ENCODE measurements at regions not wholly inside any gene's neighbourhood (a gene's known extent, or its start where the extent isn't known, plus 50 kb on each side); places are given as distances from the start of the nearest gene placed in this dataset.

DNA sequence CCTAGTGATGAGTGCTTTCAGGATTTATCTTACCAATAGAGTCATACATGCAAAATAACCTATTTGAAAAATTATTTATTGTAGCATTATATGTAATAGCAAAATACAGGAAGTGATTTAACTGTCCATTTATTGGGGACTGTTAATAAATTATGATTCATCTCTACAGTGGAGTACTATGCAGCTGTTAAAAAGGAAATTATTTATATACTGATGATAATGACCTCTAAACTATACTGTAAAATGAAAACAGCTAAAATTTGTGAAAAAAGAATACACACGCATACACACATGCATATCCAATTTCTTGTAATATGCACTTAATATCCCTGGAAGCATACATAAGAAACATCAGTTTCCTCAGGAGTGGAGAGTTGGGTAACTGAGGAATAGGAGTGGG lies 58.0 kb upstream of the PALM2AKAP2 start:
- H3K4me3 ChIP-seq (ENCODE audit: low read length): no peak overlapping the region
- TF ChIP-seq, protein P1, sequence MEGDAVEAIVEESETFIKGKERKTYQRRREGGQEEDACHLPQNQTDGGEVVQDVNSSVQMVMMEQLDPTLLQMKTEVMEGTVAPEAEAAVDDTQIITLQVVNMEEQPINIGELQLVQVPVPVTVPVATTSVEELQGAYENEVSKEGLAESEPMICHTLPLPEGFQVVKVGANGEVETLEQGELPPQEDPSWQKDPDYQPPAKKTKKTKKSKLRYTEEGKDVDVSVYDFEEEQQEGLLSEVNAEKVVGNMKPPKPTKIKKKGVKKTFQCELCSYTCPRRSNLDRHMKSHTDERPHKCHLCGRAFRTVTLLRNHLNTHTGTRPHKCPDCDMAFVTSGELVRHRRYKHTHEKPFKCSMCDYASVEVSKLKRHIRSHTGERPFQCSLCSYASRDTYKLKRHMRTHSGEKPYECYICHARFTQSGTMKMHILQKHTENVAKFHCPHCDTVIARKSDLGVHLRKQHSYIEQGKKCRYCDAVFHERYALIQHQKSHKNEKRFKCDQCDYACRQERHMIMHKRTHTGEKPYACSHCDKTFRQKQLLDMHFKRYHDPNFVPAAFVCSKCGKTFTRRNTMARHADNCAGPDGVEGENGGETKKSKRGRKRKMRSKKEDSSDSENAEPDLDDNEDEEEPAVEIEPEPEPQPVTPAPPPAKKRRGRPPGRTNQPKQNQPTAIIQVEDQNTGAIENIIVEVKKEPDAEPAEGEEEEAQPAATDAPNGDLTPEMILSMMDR (conservative IDR thresholded peaks at IDR 0.05; ENCODE audit: low read depth, low read length): no peak
- no peak for DNase-seq (ENCODE audit: low read depth)

DNA sequence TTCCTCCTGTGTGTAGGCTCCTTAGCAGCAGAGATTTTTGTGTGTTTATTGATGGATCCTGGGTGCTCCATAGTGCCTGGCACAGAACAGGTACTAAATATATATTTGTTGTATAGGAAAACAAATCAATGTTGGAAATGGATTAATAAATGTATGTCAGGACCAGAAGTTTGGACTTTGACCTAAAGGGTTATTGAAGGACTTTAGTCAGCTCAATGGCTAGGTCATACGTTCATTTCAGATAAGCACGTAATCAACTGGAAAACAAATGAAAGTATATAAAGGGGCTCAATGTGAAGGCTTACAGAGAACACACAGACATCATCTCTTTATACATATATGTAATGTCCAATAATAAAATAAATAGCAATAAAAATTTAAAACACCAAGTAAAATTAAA lies 56.2 kb upstream of the PALM2AKAP2 start:
- H3K4me3 ChIP-seq (ENCODE audit: low read length): no peak overlapping the region
- TF ChIP-seq, protein P1 (conservative IDR thresholded peaks at IDR 0.05; ENCODE audit: low read depth, low read length): no peak
- DNase-seq (ENCODE audit: low read depth): no peak

DNA sequence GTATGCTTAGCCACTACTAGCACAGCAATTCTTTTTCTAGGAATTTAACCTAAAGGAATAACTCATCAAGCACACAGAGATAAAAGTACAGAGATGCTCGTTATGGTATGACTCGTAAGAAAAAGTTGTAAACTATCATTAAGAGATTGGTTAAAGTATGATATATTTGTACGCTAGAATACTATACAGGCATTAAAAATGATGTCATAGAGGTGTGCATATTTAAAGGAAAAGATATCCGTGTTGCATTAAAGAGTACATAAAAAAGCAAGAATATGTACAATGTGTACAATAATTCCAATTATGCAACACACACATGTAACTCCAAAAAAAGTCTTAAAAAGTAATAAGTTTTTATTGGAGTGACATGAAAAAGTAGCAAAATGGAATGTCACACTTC lies 54.5 kb upstream of the PALM2AKAP2 start:
- TF ChIP-seq, protein P1 (conservative IDR thresholded peaks at IDR 0.05; ENCODE audit: low read depth, low read length): no peak
- H3K4me3 ChIP-seq (ENCODE audit: low read length): no peak overlapping the region
- DNase-seq (ENCODE audit: low read depth): no peak

DNA sequence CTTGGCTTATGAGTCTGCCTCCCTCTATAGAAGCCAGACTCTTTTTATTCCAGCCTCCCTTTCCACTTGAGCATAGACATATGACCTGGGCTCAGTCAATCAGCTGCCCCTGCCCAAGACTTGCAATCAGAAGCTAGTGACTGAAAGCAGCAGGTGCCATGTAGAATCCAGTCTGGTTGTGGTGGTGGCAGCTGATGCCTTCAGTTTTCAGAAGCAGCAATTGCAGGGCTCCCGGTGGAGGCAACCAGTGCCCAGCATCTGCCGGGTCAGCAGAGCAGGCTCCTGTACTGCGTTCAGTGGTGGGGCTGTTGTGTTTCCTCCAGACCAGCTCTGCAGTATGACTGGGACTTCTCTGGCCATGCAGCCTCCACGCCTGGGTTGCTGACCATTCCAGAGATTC lies 53.9 kb upstream of the PALM2AKAP2 start:
- TF ChIP-seq, protein P1 (conservative IDR thresholded peaks at IDR 0.05; ENCODE audit: low read depth, low read length): no peak
- no peak for DNase-seq (ENCODE audit: low read depth)
- no peak overlapping the region for H3K4me3 ChIP-seq (ENCODE audit: low read length)

DNA sequence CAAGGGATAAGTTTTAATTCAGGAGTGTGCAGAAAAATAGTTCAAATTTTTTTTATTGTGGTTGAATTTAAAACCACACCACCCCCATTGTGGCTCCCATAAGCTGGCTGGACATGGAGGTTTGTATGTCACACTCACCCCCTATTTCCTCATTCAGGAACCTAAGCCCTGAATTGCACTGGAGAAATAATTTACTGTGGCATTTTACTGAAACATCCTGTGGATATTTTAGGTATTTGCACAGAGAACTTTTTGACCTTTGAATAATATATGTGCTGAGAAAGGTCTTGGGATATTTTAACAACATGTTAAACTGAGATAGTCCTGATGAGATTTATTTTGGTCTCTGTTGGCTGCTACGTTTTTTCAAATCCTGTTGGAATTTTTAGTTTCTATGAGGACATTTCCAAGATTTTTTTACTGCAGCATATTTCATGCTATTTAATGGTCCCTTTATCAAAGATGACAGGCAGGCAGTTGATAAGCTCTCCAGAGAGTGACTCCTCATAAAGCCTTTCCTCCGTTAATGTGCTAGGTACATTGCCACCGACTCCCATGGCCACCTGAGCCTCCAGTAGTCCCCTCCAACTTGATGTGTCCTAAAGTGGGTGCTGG lies 51.2 kb upstream of the PALM2AKAP2 start:
- DNase-seq (ENCODE audit: low read depth): no peak
- TF ChIP-seq, protein P1 (conservative IDR thresholded peaks at IDR 0.05; ENCODE audit: low read depth, low read length): no peak
- H3K4me3 ChIP-seq (ENCODE audit: low read length): no peak overlapping the region

DNA sequence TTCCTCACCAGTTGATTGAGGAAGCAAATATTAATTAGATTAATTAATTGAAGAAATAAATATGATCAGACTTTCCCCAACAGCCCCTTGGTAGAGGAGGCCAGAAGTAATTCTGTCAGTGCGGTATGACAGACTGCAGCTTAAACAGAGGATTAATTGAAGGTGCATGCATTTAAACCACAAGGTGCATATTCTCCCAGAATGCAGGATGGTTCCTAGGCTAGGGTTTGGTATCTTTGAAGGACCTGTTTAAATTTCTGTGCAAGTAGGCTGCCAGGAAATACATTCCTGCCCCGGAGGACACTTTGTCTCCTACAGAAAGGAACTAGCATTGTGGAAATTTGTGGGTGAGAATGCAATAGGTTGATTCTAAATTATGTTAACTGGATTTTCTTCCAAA lies 50.5 kb upstream of the PALM2AKAP2 start:
- H3K4me3 ChIP-seq (ENCODE audit: low read length): no peak overlapping the region
- DNase-seq (ENCODE audit: low read depth): no peak
- TF ChIP-seq, protein P1 (conservative IDR thresholded peaks at IDR 0.05; ENCODE audit: low read depth, low read length): no peak
